NCI-H2107 treated with DMSO at 0.1 percent for 48 hours (cell line): ENCODE measurements at regions not wholly inside any gene's neighbourhood (a gene's known extent, or its start where the extent isn't known, plus 50 kb on each side); places are given as distances from the start of the nearest gene placed in this dataset.

ENCODE experiments used
- DNase-seq: peaks from one replicate; lab custom pipeline; 2025; ENCODE audit not compliant: unreplicated experiment; lab: John Stamatoyannopoulos, UW

GRCh38 chr12:108066583-108067577, 62.2 kb upstream of the WSCD2 start:
- no peak for DNase-seq

- DNase-seq: no peak
These were observed 59.4 kb upstream of the WSCD2 start for GRCh38 chr12:108069651-108070165.

- no peak for DNase-seq
These were observed 53.5 kb upstream of the WSCD2 start for GRCh38 chr12:108075561-108075960.

GRCh38 chr12:108076556-108076955, 52.5 kb upstream of the WSCD2 start:
- no peak for DNase-seq

- DNase-seq: no peak
These were observed 50.7 kb upstream of the WSCD2 start for GRCh38 chr12:108078428-108078827.
